ENCODE measurements at regions not wholly inside any gene's neighbourhood (a gene's known extent, or its start where the extent isn't known, plus 50 kb on each side); places are given as distances from the start of the nearest gene placed in this dataset.

- CTCF ChIA-PET = interaction anchor here (0.6 kb wide), 1 partner anchor 1372 kb away, joined by 3 read pairs; no protein-coding TSS in a partner anchor
- no peak for DNase-seq (ENCODE audit: low read depth, low spot score)
- Histone ChIP-seq H3K9me3 (ENCODE audit: control insufficient read depth, insufficient read depth, low read length) (no peaks in the 10 kb centered on the region), H3K4me3 (ENCODE audit: low read depth, low read length) (no peak overlapping the region), H3K27ac (ENCODE audit: low read depth, low read length) (no peak overlapping the region), H3K27me3 (ENCODE audit: control insufficient read depth, insufficient read depth, low read length) (no peaks in the 10 kb centered on the region)
- POLR2A ChIA-PET = no interaction called here
- TF ChIP-seq, protein P1, sequence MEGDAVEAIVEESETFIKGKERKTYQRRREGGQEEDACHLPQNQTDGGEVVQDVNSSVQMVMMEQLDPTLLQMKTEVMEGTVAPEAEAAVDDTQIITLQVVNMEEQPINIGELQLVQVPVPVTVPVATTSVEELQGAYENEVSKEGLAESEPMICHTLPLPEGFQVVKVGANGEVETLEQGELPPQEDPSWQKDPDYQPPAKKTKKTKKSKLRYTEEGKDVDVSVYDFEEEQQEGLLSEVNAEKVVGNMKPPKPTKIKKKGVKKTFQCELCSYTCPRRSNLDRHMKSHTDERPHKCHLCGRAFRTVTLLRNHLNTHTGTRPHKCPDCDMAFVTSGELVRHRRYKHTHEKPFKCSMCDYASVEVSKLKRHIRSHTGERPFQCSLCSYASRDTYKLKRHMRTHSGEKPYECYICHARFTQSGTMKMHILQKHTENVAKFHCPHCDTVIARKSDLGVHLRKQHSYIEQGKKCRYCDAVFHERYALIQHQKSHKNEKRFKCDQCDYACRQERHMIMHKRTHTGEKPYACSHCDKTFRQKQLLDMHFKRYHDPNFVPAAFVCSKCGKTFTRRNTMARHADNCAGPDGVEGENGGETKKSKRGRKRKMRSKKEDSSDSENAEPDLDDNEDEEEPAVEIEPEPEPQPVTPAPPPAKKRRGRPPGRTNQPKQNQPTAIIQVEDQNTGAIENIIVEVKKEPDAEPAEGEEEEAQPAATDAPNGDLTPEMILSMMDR (IDR thresholded peaks at IDR 0.05; ENCODE audit: low read depth, low read length) = no peak
These were observed 125.3 kb upstream of the MAOA start for GRCh38 chrX:43530837-43531236.

DNA sequence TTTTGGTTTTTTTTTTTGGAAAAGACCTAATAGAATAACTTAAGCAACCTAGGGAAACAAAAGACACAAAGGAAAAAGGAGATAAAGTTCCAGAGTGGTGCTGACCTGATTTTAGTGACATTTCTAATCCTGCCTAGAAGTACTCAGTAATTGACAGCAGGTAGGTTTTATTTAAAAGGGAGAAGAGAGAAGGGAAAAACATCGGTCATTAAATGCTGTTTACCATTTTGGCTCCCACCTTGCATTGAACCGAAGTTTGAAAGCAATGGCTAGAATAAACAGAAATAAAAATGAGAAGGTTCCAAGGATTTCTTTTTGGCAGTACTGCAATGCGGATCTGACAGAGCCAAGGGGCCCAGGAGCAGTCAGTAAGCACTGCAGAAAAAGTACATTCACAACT, 115.8 kb upstream of the MAOA start:
- Histone ChIP-seq H3K27me3 (ENCODE audit: control insufficient read depth, insufficient read depth, low read length) (no peaks in the 10 kb centered on the region), H3K9me3 (ENCODE audit: control insufficient read depth, insufficient read depth, low read length) (no peaks in the 10 kb centered on the region), H3K4me3 (ENCODE audit: low read depth, low read length) (no peak overlapping the region), H3K27ac (ENCODE audit: low read depth, low read length) (no peak overlapping the region)
- CTCF ChIA-PET = no interaction called here
- no peak for DNase-seq (ENCODE audit: low read depth, low spot score)
- POLR2A ChIA-PET = no interaction called here
- TF ChIP-seq, protein P1 (IDR thresholded peaks at IDR 0.05; ENCODE audit: low read depth, low read length) = no peak

DNA sequence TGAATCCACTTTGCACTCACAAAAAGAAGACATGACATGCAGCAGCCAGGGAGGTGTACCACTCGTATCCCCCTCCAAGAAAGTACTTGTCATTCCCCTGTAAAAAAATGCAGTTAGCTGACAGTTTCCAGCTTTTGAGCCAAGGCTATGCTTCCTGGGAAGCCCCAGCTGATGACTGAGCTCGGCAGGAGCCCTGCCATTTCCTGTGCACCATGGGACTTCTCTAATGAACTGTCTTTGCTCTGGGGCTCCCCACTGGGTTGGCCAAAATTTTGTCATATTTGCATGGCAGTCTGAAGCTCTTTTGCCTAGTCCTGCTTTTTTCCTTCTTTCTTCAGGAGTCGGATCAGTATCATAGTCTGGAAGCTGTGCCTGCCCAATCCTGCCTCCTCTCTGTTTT, 104.5 kb upstream of the MAOA start:
- TF ChIP-seq, protein P1 (IDR thresholded peaks at IDR 0.05; ENCODE audit: low read depth, low read length) = no peak
- Histone ChIP-seq H3K27ac (ENCODE audit: low read depth, low read length) (no peak overlapping the region), H3K9me3 (ENCODE audit: control insufficient read depth, insufficient read depth, low read length) (no peaks in the 10 kb centered on the region), H3K27me3 (ENCODE audit: control insufficient read depth, insufficient read depth, low read length) (no peaks in the 10 kb centered on the region), H3K4me3 (ENCODE audit: low read depth, low read length) (no peak overlapping the region)
- DNase-seq (ENCODE audit: low read depth, low spot score) = no peak
- ChIA-PET CTCF (interaction anchor here (1.0 kb wide), 1 partner anchor 8 kb away, joined by 3 read pairs; no protein-coding TSS in a partner anchor), POLR2A (no interaction called here)

DNA sequence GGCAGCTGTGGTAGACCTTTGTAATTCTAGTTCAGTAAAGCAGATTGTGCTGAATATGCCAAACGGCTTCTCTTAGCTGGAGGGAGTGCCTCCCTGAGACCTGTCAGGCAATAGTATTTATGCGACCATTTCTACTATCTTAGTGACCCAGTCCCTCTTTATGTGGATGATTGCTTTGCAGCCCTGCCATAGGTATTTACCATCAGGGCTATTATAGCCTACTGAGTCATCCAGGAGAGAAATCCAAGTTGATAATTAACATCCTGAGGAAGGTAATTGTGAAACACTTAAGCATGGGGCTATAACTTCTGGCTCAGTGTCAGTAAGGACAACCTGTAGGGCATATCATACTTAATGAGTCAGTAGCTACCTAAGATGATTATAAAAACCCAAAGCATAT, 103.9 kb upstream of the MAOA start:
- ChIA-PET CTCF (no interaction called here), POLR2A (no interaction called here)
- no peaks in the 10 kb centered on the region for H3K27me3 ChIP-seq (ENCODE audit: control insufficient read depth, insufficient read depth, low read length)

DNA sequence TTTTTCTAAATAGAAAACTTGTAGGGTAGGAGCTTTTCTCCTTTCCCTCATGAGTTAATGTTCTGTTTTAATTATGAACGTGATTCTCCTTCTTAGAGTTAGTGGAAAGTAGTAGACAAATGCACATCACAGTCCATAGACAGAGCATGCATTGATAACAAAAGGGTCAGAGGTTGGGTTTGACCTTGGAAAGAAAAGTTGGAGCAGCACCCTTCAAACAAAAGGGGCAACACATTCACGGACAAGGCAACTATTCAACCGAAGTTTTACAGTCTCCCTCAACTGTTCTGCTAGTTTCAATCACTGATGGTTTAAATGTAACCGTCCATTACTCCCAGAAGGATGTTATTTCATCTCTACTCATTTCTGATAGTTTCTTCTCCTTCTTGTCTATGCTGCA, 103.4 kb upstream of the MAOA start:
- Histone ChIP-seq H3K27ac (ENCODE audit: low read depth, low read length) (no peak overlapping the region), H3K27me3 (ENCODE audit: control insufficient read depth, insufficient read depth, low read length) (no peaks in the 10 kb centered on the region), H3K9me3 (ENCODE audit: control insufficient read depth, insufficient read depth, low read length) (no peaks in the 10 kb centered on the region), H3K4me3 (ENCODE audit: low read depth, low read length) (no peak overlapping the region)
- POLR2A ChIA-PET = no interaction called here
- DNase-seq (ENCODE audit: low read depth, low spot score) = no peak
- TF ChIP-seq, protein P1 (IDR thresholded peaks at IDR 0.05; ENCODE audit: low read depth, low read length) = no peak
- CTCF ChIA-PET = no interaction called here

More for the DNA sequence above, 103.9 kb upstream of the MAOA start:
- TF ChIP-seq, protein P1 (IDR thresholded peaks at IDR 0.05; ENCODE audit: low read depth, low read length) = no peak
- H3K4me3 ChIP-seq (ENCODE audit: low read depth, low read length) = no peak overlapping the region
- H3K9me3 ChIP-seq (ENCODE audit: control insufficient read depth, insufficient read depth, low read length) = no peaks in the 10 kb centered on the region
- no peak overlapping the region for H3K27ac ChIP-seq (ENCODE audit: low read depth, low read length)
- no peak for DNase-seq (ENCODE audit: low read depth, low spot score)
